CD4-positive, alpha-beta memory T cell (primary cell): ENCODE measurements at regions not wholly inside any gene's neighbourhood (a gene's known extent, or its start where the extent isn't known, plus 50 kb on each side); places are given as distances from the start of the nearest gene placed in this dataset.

Source experiments
- CTCF ChIA-PET: fragments of 350-600 bp; sonication (Branson Sonifier 250); formaldehyde crosslinking; loops from one replicate; lab custom pipeline; 2021; ENCODE audit warnings: inconsistent platforms; ENCODE audit not compliant: partially characterized antibody; lab: Charles Lee
- POLR2A ChIA-PET: fragments of 350-600 bp; sonication (Branson Sonifier 250); formaldehyde crosslinking; loops from one replicate; lab custom pipeline; 2021; ENCODE audit not compliant: partially characterized antibody; lab: Charles Lee
- DNase-seq, 5 donors: peaks; one replicate each; pipeline versions ENCODE4 v3.0.0 to v3.0.0-alpha.2; 2020 to 2022; ENCODE audit warnings: mixed read lengths in 1 of 5
- H3K27ac ChIP-seq: one replicate; pipeline ENCODE4 v1.7.0; 2013; ENCODE audit warnings: low read depth, low read length
- H3K27me3 ChIP-seq: 2 replicates; pipeline ENCODE4 v1.7.0; 2013; ENCODE audit warnings: mild to moderate bottlenecking, low read length, moderate library complexity; ENCODE audit not compliant: insufficient read depth
- H3K36me3 ChIP-seq: 2 replicates; pipeline ENCODE4 v1.7.0; 2013; ENCODE audit warnings: mild to moderate bottlenecking, low read length, moderate library complexity; ENCODE audit not compliant: insufficient read depth
- H3K4me1 ChIP-seq: 2 replicates; pipeline ENCODE4 v1.7.0; 2013; ENCODE audit warnings: mild to moderate bottlenecking, low read length, moderate library complexity; ENCODE audit not compliant: insufficient read depth
- H3K4me3 ChIP-seq, 2 donors: one replicate each; pipeline ENCODE4 v1.7.0; 2013; ENCODE audit warnings: low read length in 2 of 2, mild to moderate bottlenecking in 1 of 2
- H3K9me3 ChIP-seq, 2 donors: one replicate each; pipeline ENCODE4 v1.7.0; 2013; ENCODE audit warnings: low read length in 2 of 2, control low read depth in 1 of 2; ENCODE audit not compliant: control insufficient read depth in 1 of 2
- H3K27ac Mint-ChIP-seq, 7 donors: one replicate each; pipeline ENCODE4 v1.8.0; 2020 to 2021; ENCODE audit warnings: mixed read lengths in 7 of 7, mild to moderate bottlenecking in 6 of 7, inconsistent platforms in 3 of 7, moderate library complexity in 3 of 7
- H3K27me3 Mint-ChIP-seq, 2 donors: one replicate each; pipeline ENCODE4 v1.8.0; 2020 to 2021; ENCODE audit warnings: mixed read lengths in 2 of 2
- H3K36me3 Mint-ChIP-seq, 2 donors: one replicate each; pipeline ENCODE4 v1.8.0; 2020 to 2021; ENCODE audit warnings: mixed read lengths in 2 of 2, inconsistent platforms in 1 of 2, mild to moderate bottlenecking in 1 of 2
- H3K4me1 Mint-ChIP-seq, 4 donors: one replicate each; pipeline ENCODE4 v1.8.0; 2020 to 2021; ENCODE audit warnings: mixed read lengths in 4 of 4, mild to moderate bottlenecking in 1 of 4
- H3K4me3 Mint-ChIP-seq, 8 donors: one replicate each; pipeline ENCODE4 v1.8.0; 2020 to 2021; ENCODE audit warnings: mixed read lengths in 8 of 8, mild to moderate bottlenecking in 7 of 8, moderate library complexity in 6 of 8, inconsistent platforms in 3 of 8
- H3K9me3 Mint-ChIP-seq, 8 donors: one replicate each; pipeline ENCODE4 v1.8.0; 2020 to 2021; ENCODE audit warnings: mixed read lengths in 8 of 8, mild to moderate bottlenecking in 5 of 8, inconsistent platforms in 3 of 8, moderate library complexity in 1 of 8
- intact Hi-C: fragments of 100-400 bp; cut with micrococcal nuclease; formaldehyde crosslinking; loops from one replicate; pipeline ENCODE4 v1.15.1; 2023

DNA sequence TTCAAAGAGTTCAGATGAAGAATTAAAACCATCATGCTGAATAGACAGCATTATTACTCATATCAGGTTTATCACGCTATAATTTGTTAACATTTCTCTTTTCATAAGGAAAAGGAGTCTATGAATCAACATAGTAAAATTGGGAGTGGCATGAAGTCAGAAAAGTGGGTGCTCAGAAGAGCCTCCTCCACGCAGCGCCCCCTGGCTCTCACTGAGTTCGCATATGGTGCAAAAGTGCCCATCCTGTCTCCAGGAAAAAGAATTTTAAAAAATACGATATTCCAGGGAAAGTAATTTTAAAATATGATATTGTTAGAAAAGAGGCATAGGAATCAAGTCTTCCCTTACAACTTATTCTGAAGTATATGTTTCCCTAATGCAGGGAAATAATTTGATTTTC lies 176.3 kb upstream of the TCERG1L start:
- peaks cover 0 to 2% of the 10 kb centered on the region in 2 donors for H3K27me3 Mint-ChIP-seq
- H3K4me3 ChIP-seq: no peak overlapping the region
- POLR2A ChIA-PET: no interaction called here
- CTCF ChIA-PET: no interaction called here
- H3K27me3 ChIP-seq: no peaks in the 10 kb centered on the region
- no peak overlapping the region for H3K27ac Mint-ChIP-seq
- H3K36me3 ChIP-seq: no peaks in the 10 kb centered on the region
- no peaks in the 10 kb centered on the region for H3K9me3 ChIP-seq
- no peak overlapping the region for H3K4me3 Mint-ChIP-seq
- H3K9me3 Mint-ChIP-seq: peaks cover 2 to 13% (median 3%) of the 10 kb centered on the region in 8 donors
- H3K27ac ChIP-seq: no peak overlapping the region
- DNase-seq: no peak
- no peaks in the 10 kb centered on the region for H3K36me3 Mint-ChIP-seq
- no peaks in the 10 kb centered on the region for H3K4me1 ChIP-seq
- H3K4me1 Mint-ChIP-seq: no peaks in the 10 kb centered on the region
- intact Hi-C loops: no loop called here

DNA sequence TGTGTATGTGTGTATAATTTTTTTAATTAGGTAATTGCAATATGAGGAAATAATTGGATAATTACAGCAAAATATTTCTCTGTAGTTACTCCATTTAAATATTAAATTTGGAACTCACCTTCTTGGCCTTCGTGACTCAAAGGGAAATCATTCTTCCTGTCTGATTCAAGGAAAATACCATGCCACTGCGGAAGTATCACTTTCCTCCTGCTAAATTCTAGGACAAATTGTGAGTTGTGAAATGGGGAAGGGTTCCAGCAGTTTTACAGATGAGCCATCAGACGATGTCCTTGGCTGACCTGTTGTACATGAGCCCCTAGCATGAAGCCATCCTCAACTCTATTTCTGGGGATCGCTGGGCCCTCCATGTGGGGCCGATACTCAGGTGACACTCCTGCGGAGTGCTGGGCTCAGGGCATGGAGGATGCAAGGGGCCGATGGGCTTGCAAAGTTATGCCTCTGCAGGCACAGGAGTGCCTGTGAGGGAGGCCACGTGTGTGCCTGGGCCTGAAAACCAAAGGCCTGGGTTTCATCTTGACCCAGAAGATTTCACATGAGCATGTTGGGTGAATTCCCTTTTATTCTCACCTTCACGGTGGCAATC lies 179.6 kb upstream of the TCERG1L start:
- no peaks in the 10 kb centered on the region for H3K4me1 Mint-ChIP-seq
- POLR2A ChIA-PET: no interaction called here
- CTCF ChIA-PET: no interaction called here
- H3K27ac ChIP-seq: no peak overlapping the region
- H3K36me3 Mint-ChIP-seq: no peaks in the 10 kb centered on the region
- no peak overlapping the region for H3K27ac Mint-ChIP-seq
- H3K4me3 ChIP-seq: no peak overlapping the region
- intact Hi-C loops: no loop called here
- H3K27me3 ChIP-seq: no peaks in the 10 kb centered on the region
- H3K36me3 ChIP-seq: no peaks in the 10 kb centered on the region
- H3K9me3 ChIP-seq: no peaks in the 10 kb centered on the region
- peaks cover 0 to 4% (median 3%) of the 10 kb centered on the region in 8 donors for H3K9me3 Mint-ChIP-seq
- peaks cover 0 to 2% of the 10 kb centered on the region in 2 donors for H3K27me3 Mint-ChIP-seq
- H3K4me3 Mint-ChIP-seq: no peak overlapping the region
- no peak for DNase-seq
- H3K4me1 ChIP-seq: no peaks in the 10 kb centered on the region

DNA sequence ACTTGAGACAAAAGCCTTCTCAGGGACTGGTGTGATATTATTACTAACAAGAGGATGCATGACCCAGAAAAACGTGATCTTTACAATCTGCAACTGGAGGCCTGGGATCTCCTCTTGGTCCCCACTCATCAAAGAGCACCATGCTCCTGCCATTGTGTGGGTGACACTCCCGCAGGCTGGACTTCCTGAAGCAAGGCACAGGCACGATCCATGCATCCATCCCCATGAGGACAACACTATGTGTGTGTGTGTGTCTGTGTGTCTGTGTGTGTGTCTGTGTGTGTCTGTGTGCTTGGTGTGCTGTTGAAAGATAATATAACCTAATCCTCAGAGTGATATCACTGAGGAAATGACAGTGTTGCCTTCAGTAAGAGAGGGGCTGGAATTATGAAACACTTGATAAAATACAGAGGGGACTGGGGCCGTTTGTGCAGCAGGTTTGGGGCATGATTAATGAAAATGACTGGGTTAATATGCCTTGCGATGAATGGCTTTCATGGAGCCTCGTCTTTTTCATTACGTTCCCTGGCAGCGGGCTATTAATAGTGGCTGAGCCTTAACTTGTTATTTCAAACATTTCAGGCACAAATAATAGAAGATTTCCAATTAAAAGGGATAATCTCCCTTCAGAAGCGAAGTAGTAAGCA lies 180.8 kb upstream of the TCERG1L start:
- H3K4me1 ChIP-seq: no peaks in the 10 kb centered on the region
- H3K27me3 Mint-ChIP-seq: peaks cover 0 to 2% of the 10 kb centered on the region in 2 donors
- no peak overlapping the region for H3K27ac ChIP-seq
- ChIA-PET CTCF (no interaction called here), POLR2A (no interaction called here)
- no peak overlapping the region for H3K4me3 ChIP-seq
- no peaks in the 10 kb centered on the region for H3K36me3 ChIP-seq
- intact Hi-C loops: no loop called here
- no peak overlapping the region for H3K4me3 Mint-ChIP-seq
- H3K36me3 Mint-ChIP-seq: no peaks in the 10 kb centered on the region
- peaks cover 0 to 4% (median 2%) of the 10 kb centered on the region in 8 donors for H3K9me3 Mint-ChIP-seq
- H3K9me3 ChIP-seq: no peaks in the 10 kb centered on the region
- H3K27me3 ChIP-seq: no peaks in the 10 kb centered on the region
- no peak overlapping the region for H3K27ac Mint-ChIP-seq
- no peak for DNase-seq
- no peaks in the 10 kb centered on the region for H3K4me1 Mint-ChIP-seq

DNA sequence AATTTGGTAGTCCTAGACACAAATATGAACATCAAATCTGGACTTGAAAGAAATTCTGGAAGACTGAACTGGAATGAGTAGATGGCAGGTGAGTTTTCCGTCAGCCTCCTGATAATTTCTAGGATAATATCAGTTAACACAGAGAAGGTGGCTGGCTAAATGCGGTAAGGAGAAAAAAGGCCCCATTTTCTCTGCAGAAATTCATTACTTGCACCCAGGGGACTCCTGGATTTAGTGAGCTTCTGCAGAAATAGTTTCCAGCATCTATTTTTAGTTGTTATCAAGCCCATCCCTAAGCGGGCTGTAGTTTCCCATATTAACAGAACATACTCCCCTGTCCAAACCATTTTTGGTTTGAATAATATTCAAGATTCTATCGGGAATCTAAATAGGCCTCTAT lies 181.9 kb upstream of the TCERG1L start:
- Mint-ChIP-seq H3K9me3 (peaks cover 0 to 6% (median 2%) of the 10 kb centered on the region in 8 donors), H3K36me3 (no peaks in the 10 kb centered on the region), H3K4me3 (no peak overlapping the region), H3K4me1 (no peaks in the 10 kb centered on the region), H3K27me3 (peaks cover 0 to 2% of the 10 kb centered on the region in 2 donors), H3K27ac (no peak overlapping the region)
- H3K9me3 ChIP-seq: no peaks in the 10 kb centered on the region
- DNase-seq: no peak
- ChIA-PET CTCF (no interaction called here), POLR2A (no interaction called here)
- no peak overlapping the region for H3K4me3 ChIP-seq
- no peaks in the 10 kb centered on the region for H3K27me3 ChIP-seq
- H3K4me1 ChIP-seq: no peaks in the 10 kb centered on the region
- no peaks in the 10 kb centered on the region for H3K36me3 ChIP-seq
- intact Hi-C loops: no loop called here
- no peak overlapping the region for H3K27ac ChIP-seq

DNA sequence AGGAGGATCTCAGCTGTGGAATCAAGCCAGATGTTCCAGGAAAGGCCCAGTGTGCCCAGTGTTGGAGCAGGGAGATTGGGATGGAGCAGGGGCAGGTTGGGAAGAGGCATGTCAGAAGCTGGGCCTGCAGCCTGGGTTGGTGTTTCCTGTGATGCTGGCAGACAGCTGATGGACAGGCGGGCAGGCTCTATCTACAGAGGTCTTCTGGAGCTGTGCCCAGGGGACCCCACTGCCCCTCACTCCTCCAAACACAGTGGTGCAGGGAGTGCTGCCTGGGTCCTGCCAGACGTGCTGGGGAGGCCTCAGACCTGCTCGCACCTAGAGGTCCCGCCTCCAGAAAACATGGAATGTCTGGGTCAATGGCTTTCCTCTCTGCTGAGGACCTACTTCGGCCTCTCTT lies 182.9 kb upstream of the TCERG1L start:
- Histone ChIP-seq H3K27ac (no peak overlapping the region), H3K36me3 (no peaks in the 10 kb centered on the region), H3K4me1 (no peaks in the 10 kb centered on the region), H3K27me3 (no peaks in the 10 kb centered on the region), H3K4me3 (no peak overlapping the region), H3K9me3 (no peaks in the 10 kb centered on the region)
- Mint-ChIP-seq H3K4me1 (no peaks in the 10 kb centered on the region), H3K9me3 (peaks cover 0 to 6% (median under 1%) of the 10 kb centered on the region in 8 donors), H3K4me3 (no peak overlapping the region), H3K27ac (no peak overlapping the region), H3K36me3 (no peaks in the 10 kb centered on the region), H3K27me3 (peaks cover 0 to 2% of the 10 kb centered on the region in 2 donors)
- DNase-seq: no peak
- CTCF ChIA-PET: no interaction called here
- intact Hi-C loops: no loop called here
- POLR2A ChIA-PET: no interaction called here

DNA sequence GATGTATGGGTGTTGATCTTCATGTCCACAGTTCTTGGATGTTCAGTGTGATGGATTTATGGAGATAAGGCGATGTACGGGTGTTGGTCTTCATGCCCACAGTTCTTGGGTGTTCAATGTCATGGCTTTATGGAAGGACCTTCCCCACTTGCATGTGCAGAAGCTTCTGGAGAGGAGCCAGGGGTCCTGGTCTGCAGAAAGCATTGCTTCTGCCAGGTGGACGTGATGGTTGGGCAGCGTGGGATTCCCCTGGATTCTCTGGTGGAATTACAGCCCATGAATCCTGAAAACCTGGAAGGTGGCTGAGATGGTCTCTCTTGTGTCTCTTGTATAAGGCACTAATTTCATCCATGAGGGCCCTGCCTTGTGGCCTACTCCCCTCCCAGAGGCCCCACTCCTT lies 183.7 kb upstream of the TCERG1L start:
- intact Hi-C loops: no loop called here
- no peak for DNase-seq
- H3K4me3 ChIP-seq: no peak overlapping the region
- no peaks in the 10 kb centered on the region for H3K4me1 Mint-ChIP-seq
- H3K4me1 ChIP-seq: no peaks in the 10 kb centered on the region
- peaks cover 0 to 10% (median 2%) of the 10 kb centered on the region in 8 donors for H3K9me3 Mint-ChIP-seq
- H3K27ac Mint-ChIP-seq: no peak overlapping the region
- H3K27me3 Mint-ChIP-seq: peaks cover 0 to 2% of the 10 kb centered on the region in 2 donors
- no peak overlapping the region for H3K27ac ChIP-seq
- H3K9me3 ChIP-seq: no peaks in the 10 kb centered on the region
- no peaks in the 10 kb centered on the region for H3K36me3 Mint-ChIP-seq
- H3K36me3 ChIP-seq: no peaks in the 10 kb centered on the region
- CTCF ChIA-PET: no interaction called here
- H3K4me3 Mint-ChIP-seq: no peak overlapping the region
- no peaks in the 10 kb centered on the region for H3K27me3 ChIP-seq
- POLR2A ChIA-PET: no interaction called here

DNA sequence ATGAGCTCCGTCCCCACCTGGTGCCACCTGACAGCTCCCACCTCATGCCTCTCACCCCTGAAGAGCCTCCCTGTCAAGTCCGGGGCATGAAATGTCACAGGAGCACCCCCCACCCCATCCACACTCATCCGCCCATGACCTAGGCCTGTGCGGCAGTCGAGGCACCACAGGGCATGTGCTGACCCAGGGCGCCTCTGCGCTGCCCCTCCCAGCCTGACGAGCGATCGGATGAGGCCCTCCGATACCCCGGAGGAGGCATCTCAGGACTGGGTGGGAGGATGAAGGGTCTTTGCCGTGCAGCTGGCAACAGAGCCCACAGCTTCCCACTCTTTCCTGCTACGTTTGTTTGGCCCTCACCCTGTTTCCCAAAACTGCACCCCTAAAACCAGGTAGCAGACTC lies 184.4 kb upstream of the TCERG1L start:
- Histone ChIP-seq H3K4me3 (no peak overlapping the region), H3K4me1 (no peaks in the 10 kb centered on the region), H3K36me3 (no peaks in the 10 kb centered on the region), H3K27me3 (no peaks in the 10 kb centered on the region), H3K9me3 (no peaks in the 10 kb centered on the region), H3K27ac (no peak overlapping the region)
- H3K36me3 Mint-ChIP-seq: no peaks in the 10 kb centered on the region
- H3K27ac Mint-ChIP-seq: no peak overlapping the region
- H3K4me3 Mint-ChIP-seq: no peak overlapping the region
- H3K9me3 Mint-ChIP-seq: peaks cover 0 to 10% (median 2%) of the 10 kb centered on the region in 8 donors
- CTCF ChIA-PET: no interaction called here
- intact Hi-C loops: no loop called here
- no peaks in the 10 kb centered on the region for H3K4me1 Mint-ChIP-seq
- POLR2A ChIA-PET: no interaction called here
- DNase-seq: no peak
- H3K27me3 Mint-ChIP-seq: peaks cover 0 to 2% of the 10 kb centered on the region in 2 donors
